HG03045 (cell line): ENCODE measurements at regions not wholly inside any gene's neighbourhood (a gene's known extent, or its start where the extent isn't known, plus 50 kb on each side); places are given as distances from the start of the nearest gene placed in this dataset.
"Not testable (repeated sequence)": the region's sequence is repeated elsewhere in the genome, so short reads cannot be mapped to it uniquely, and the experiment has no call there.

Experiments used
- ATAC-seq: cut with Tn5 transposase; IDR thresholded peaks from one replicate; pipeline ENCODE4 v1.9.1; 2021; ENCODE audit warnings: mild to moderate bottlenecking, moderate library complexity; ENCODE audit not compliant: unreplicated experiment

DNA sequence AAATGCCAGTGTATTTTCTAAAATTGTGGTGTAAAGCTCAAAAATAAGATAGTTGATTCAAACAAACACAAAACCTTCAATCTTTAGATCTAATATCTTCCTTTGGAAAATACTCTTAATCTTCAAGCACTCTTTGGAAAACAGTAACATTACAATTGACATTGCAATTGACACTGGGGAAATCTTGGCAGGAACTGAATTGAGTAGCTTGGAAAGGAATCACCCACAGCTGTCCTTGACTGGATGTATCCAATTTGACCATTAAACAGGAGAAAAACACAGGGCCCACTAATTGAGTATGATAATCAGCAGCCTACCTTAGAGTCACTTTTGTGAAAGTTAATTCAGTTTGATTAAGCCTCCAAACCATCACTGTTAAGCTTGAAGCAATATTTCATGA is 776.7 kb downstream of the DTWD2 start:
- ATAC-seq: no peak

DNA sequence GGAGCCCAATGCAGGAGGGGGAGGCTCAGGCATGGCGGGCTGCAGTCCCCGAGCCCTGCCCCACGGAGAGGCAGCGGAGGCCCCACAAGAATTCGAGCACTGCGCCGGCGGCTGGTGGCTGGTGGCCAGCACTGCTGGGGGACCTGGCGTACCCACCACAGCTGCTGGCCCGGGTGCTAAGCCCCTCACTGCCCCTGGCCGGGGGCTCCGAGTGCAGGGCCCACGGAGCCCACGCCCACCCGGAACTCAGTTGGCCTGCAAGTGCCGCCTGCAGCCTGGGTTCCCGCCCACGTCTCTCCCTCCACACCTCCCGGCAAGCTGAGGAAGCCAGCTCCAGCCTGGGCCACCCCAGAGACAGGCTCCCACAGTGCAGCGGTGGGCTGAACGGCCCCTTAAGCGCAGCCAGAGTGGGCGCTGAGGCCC is 780.3 kb downstream of the DTWD2 start:
- no peak for ATAC-seq

DNA sequence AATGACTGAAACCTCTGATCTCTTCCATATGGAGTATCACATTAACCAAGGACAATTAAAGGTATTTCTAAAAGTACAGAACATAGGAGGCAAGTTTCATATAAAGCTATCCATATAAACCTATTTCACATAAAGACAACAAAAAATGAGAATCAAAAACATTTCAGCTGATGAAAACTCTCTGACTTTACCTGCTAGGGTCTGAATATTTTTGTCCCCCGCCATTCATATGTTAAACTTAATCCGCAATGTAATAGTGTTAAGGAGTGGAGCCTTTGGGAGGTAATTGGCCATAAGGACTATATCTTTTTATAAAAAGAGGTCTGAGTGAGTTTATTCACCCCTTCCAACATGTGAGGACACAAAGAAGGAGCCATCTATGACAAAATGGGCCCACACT is 788.5 kb downstream of the DTWD2 start:
- no peak for ATAC-seq

DNA sequence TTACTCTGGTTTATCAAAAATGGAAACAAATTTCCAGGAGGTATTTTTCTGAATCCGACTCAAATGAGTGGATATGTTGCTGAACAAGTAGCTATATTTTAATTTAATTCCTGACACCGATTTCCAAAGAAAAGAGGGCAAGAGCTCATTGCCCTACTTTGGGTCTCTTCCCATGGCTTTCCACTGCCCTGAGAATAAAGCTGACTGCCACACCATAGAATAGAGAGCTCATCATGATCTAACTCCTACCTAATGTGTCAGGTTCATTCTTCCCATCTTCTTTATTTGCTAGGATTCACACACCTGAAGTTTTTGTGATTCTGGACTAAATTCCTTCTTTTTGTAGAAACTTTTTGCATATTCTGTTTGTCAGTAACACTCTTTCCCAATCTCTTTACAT is 792.1 kb downstream of the DTWD2 start:
- ATAC-seq: no peak

DNA sequence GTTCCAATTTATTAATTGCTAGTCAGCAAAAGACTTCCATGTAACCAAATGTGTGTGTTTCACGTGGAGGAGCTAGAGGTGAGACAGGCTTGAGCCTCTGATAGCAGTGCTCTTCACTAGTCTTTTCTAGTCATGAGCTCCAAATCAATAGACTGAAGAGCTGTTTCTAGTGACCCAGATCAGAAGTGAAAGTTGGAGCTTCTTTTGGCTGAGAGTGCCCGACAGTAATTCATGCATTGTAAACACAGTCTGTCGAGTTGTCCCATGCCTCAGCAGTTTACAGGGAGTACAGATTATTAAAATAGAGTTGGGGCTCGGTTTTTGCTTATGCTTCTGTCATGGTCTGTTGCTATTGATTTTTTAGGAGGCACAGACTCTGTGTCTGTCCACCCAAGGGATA is 793.1 kb downstream of the DTWD2 start:
- ATAC-seq: no peak

DNA sequence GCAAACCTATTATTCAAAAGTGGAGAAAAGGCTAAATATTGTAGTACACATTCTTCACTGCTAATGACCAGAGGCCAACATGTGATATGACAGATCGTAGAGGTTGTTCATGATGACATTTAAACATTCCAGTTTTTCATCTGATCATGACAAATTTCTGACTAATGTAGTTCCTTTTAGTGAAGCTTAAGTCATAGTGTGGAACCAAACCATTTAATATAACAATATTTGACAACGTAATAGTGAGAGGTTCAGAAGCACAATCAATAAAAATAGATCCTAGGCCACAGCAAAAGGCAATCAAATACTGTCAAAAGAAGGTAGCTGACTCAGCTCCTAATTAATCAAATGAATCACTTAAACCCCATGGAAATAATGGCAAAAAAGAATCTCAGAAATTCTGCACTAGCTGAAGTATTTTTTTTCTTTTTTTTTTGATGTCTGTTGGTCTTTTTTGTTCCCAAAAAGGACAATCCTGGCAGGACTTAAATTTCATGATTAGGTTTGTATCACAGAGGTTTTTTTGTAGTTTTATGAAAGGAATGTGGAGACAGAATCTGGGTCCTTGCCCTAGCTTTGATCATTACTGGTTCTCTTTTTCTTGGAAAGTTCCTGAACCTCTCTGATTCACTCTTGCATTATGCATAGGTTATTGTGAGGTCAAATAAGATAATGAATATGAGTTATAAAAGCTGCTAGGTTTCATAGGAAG is 795.0 kb downstream of the DTWD2 start:
- no peak for ATAC-seq

DNA sequence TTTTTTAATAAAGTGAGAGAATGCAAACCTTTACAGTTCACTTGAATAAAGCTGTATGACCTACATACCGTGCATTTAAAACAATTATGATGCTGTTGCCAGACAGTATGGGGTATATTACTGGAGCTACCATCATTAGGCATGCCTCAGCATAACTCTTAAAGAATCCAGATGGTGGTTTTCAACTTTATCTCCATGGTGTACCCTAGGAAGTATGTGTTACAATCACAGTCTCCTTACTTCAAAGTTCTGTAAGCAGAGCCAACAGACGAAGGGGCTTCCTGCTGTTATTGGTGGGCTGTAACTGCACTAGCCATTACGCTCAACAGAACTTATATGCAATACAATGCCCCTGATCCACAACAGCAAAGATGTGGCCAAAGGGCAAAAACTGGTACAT is 803.3 kb downstream of the DTWD2 start:
- no peak for ATAC-seq

DNA sequence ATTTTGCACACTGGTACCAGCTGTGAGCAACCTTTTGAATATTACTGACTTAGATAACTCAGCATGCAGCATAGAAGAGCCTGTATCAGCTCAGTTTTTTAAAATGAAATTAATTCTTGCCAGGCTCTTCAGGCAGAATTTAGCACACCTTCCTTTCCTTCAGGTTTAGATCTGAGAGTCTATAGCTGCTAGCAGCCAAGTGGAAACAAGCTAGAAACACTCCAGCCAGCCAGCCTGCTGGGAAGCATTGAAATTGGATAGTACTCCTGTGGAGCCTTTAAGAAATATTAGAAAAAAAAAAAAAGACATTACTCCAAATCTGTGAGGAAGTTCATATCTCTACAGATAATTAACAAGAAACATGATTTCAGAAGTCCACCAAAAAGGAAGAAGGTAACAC is 812.2 kb downstream of the DTWD2 start:
- ATAC-seq: no peak

DNA sequence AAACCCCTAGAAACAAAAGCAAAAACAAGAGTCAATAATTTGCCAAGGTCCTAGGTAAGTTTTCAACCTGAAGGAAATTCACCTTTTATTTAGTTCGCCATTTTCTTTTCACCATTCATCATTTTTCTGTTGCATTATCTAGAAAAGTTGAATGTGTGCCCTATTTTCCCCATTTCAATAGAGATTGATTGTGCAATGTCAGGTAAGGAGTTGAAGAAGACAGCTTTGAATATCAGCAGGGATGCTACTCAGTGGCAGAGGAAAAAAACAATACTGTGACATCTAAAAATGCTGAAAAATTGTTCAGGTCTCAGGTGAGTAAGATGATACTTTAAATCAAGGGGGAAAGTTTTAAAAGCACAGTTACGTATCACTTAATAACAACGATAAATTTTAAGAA is 813.7 kb downstream of the DTWD2 start:
- ATAC-seq: no peak

DNA sequence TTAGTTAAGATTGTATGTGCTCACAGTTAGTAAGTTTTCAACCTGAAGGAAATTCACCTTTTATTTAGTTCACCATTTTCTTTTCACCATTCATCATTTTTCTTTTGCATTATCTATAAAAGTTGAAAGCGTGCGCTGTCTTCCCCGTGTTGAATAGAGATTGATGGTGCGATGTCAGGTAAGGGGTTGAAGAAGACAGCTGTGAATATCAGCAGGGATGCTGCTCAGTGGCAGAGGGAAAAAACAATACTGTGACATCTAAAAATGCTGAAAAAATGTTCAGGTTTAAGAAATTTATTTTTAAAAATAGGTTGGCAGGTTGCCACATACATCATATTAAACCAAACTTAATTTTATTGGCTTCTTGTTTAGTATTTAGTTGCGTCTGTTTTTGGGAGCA is 815.0 kb downstream of the DTWD2 start:
- no peak for ATAC-seq

DNA sequence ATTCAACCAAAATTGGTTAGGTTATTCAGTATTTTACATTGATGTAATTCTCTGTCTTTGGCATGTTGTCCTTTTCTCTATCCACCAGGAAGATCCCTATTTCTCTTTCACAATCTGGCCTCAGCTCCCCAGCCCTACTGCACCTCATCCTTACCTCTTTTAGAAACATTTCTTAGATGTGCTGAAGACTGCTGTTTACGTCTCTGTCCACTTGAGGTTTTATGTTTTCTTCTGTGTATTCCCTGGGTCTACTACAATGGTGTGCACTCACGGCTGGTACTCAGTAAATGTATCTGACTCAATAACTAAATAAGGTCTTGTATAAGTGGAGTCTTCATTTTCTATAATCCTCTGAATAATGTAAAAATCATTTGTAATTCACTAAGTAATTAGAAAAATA is 822.7 kb downstream of the DTWD2 start:
- ATAC-seq: no peak

DNA sequence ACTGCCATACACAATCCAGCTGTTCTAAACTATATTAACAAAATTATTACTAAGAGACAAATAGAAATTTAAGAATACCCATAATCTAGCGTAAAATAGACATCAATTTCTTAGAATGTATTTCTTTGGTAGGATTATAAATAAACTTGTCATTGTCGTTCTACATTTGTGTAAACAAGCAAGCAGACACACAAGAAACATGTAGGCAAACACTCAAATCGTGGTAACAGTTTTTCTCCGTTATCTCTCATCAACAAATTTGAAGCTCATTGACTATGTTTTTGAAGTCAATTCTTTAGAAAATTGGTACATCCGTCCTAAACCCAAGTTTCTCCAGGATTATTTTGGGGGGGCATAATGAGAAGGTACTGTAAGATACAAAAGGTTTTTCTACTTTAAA is 832.2 kb downstream of the DTWD2 start:
- no peak for ATAC-seq

DNA sequence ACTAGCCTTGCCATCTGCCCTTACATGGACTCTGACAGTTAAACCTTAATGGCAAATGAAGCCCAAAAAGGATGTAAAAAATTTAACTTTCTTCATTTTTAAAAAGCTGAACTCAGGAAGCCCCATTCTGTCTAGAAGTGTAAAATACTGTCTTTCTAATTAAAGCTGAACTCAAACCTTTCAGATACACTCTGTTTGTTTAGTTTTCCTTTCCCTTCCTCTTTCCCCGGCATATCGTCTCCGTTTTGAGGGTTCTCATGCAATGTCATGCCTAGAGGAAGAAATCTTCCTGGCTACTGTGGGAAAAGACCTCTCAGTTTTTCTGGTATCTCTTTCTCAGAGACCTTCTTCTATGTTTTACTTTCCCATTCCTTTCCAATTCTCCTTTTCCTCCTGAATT is 841.5 kb downstream of the DTWD2 start:
- ATAC-seq: no peak

DNA sequence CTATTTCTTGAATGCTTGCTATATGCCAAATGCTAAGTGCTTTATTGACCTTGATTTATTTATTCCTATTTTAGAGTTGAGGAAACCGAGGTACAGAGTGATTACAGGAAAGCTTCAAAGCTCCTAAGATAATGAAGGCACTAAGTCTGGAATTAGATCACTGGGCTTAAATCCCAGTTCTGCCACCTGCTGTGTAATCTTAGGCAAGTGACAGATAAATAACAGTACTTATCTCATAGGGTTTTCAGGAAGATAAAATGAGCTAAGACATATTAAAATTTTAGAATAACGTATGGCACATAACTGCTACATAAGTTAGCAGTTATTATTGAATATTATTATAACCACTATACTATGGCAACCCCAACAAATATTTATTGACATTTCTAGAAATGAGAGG is 843.8 kb downstream of the DTWD2 start:
- ATAC-seq: no peak

DNA sequence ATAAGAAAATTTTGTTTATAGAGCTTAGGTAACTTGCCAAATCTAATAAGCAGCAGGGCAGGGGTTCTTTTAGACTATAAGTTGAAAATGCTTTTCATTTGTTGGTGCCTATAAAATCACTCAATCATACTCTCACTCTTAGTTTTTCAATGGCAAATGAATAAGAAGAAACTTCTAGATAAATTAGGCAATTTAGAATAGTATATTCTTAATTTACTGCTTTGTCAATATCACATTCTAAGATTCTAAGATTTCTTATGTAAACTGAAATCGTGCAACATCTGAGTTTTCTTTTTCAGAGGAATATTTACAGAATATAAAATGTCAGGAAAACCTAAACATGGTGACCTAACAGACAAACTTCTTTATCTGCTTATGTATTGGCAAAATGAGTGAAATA is 849.0 kb downstream of the DTWD2 start:
- no peak for ATAC-seq

DNA sequence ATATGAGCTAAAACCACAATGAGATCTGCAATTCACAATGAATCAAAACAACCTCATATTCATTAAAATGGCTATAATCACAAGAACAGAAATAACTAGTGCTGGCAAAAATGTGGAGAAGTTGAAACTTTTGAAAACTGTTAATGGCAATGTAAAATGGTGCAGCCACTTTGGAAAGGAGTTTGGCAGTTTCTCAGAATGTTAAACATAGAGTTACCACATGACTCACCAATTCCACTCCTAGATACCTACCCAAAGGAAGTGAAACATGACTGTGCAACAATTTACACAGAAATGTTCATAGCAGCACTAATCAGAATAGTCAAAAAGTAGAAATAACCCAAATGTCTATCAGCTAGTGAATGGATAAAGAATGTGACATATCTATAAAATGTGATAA is 862.2 kb downstream of the DTWD2 start:
- no peak for ATAC-seq

DNA sequence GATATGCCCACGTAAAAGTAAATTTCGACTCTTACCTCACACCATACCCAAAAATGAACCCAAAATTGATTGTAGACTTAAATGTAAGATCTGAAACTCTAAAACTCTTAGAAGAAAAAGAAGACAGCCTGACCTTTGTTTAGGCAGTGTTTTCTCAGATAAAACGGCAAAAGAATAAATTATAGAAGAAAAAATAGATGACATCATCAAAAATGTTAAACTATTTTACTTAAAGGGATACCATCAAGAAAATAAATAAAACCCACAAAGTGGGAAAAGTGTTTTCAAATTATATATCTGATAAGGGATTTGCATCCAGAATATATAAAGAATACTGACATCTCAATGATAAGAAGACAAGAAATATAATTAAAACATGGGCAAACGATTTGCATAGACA is 862.7 kb downstream of the DTWD2 start:
- ATAC-seq: no peak

DNA sequence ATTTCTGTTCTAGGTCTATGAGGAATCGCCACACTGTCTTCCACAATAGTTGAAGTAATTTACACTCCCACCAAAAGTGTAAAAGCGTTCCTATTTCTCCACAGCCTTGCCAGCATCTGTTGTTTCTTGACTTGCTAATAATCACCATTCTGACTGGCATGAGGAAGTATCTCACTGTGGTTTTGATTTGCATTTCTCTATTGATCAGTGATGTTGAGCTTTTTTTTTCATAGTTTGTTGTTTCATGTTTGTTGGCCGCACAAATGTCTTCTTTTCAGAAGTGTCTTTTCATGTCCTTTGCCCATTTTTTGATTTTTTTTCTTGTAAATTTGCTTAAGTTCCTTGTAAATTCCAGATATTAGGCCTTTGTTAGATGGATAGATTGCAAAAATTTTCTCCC is 867.1 kb downstream of the DTWD2 start:
- ATAC-seq: no peak

DNA sequence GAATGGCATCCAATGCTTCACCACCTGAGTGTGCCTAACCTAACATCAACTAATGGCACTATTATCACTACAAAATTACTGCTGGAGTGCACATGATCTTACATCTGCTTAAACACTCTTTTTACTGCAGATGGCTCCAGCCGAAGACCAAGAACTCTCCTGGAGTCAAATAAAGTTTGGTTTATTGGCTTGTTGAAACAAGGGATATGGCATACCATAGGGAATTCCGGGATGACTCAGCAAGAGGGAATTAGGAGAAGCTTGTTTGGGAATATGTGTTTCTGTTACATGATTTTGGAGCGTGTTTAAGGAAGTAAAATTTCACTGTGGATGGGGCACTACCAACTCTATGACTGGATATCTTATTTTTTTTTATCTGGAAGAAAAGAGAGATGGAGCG is 872.6 kb downstream of the DTWD2 start:
- ATAC-seq: no peak

DNA sequence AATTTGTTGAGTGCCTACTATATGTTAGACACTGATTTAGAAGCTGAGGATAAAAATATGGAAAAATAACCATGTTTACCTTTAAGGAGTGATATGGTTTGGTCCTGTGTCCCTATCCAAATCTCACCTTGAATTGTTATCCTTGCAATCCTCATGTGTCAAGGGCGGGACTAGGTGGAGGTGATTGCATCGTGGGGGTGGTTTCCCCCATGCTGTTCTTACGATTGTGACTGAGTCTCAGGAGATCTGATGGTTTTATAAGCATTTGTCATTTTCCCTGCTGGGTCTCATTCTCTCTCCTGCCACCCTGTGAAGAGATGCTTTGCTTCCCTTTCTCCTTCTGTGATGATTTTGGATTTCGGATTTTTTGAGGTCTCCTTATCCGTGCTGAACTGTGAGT is 876.4 kb downstream of the DTWD2 start:
- ATAC-seq: no peak

DNA sequence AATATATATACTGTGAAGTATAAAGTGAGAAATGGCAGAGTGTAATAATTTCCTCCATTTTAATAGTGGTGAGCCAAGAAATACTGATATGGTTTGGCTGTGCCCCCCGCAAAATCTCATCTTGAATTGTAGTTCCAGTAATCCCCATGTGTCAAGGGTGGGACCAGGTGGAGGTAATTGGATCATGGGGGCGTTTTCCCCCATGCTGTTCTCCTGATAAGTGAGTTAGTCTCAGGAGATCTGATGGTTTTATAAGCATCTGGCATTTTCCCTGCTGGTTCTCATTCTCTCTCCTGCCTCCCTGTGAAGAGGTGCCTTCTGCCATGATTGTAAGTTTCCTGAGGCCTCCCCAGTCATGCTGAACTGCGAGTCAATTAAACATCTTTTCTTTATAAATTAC is 881.1 kb downstream of the DTWD2 start:
- ATAC-seq: not testable (repeated sequence)

DNA sequence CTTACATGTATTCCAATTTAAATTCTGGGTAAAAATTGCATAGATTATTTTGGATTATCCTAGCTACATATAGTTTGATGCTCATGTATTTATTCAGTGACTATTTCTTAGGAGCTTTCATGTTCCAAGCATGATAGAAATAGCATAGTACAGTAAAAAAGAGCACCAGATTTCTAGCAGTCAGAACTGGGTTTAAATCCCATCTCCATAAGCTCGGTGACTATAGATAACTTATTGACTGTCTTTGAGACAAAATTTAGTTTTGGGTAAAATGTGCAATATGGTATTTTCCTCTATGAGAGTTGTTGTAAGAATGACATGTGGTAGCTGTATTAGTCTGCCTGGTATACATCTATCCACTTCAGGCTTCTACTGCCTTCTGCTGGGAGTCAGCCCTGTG is 889.6 kb downstream of the DTWD2 start:
- no peak for ATAC-seq

DNA sequence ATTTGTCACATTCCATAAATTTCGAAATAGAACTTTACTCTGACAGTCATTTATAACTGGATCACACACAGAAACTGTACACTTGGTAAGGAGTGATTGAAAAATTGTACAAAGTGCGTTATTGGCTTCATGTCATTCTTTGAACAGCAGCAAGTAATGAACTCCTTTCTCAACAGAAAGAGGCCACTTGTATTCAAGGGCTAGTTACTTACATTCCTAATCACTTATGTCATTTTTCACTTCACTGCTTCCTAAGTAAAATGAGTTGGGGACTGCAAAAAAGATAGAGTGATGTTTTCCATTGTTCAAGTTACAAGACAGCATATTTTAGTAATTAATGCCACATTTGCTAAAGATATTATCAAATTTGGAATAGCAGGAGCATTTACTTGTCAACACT is 893.2 kb downstream of the DTWD2 start:
- ATAC-seq: no peak
